Heart left ventricle (tissue), 13 donors: ENCODE measurements at regions not wholly inside any gene's neighbourhood (a gene's known extent, or its start where the extent isn't known, plus 50 kb on each side); places are given as distances from the start of the nearest gene placed in this dataset.

ENCODE experiments used
- POLR2A ChIP-seq, 2 donors: fragments of 450-650 bp; IDR thresholded peaks; one replicate each; pipeline ENCODE4 v1.6.1; 2017; ENCODE audit warnings: antibody characterized with exemption in 2 of 2, mild to moderate bottlenecking in 2 of 2, moderate library complexity in 2 of 2
- TF ChIP-seq, protein P1 (sequence below), 12 donors: fragments of 200-600 bp; sonication (generic) in 4 of 12; IDR thresholded peaks; one replicate each; pipeline versions ENCODE4 v1.5.0 to v1.8.0; 2018 to 2022; ENCODE audit warnings: antibody characterized with exemption in 12 of 12, mild to moderate bottlenecking in 5 of 12
- donor health status: ischemic (EF 13 %, LVEDD 7.1; RV severe dilation, severe dysfunction).
- donor health status: DM: no; HTN: yes; CAD: no.
- donor health status: DM: no; HTN: no; CAD: no.
- donor health status: ischemic (EF 25% LVEDD 6.9; RV normal size, moderate dysfunction).
- donor health status: ischemic (EF 25% LVEDD 5.7; RV mildly dilated, moderate dysfunction).
- donor health status: ischemic (EF 35%, LVEDD 5.7; RV mildly dilated, moderate dysfunction).
- donor health status: nonischemic (EF 11% LVEDD 7.7; RV severe dilation, severe dysfunction).
- donor health status: DM: yes; HTN: yes; CAD: no.
- donor health status: PGD.
- donor health status: ischemic (EF 29% LVEDD 5.4; RV normal size, mild dysfunction).
- donor health status: nonischemic (EF 23%, LVEDD 6.1; RV moderate dilation, normal function).

DNA sequence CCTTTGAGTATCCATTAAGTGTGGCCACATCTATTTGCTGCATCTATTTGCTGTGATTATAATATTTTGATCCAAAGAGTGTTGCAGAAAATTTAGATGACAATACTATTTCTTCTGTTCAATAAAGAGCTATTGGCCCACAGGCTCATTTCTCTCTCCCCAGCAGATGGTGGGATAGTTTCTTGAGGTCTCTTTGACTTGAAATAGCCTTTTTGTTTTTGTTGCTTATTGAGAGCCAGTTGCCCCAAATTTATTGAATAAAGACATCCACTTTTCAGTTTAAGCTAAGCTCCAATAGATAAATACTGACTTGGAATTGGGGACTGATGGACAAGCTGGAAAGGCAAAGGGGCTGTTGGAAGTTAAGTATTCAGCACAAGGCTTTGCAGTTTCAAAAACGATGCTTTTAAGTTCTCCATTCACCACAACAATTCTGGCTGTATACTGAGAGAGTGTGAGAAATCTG lies 290.1 kb upstream of the MPDZ start:
- TF ChIP-seq, protein P1, sequence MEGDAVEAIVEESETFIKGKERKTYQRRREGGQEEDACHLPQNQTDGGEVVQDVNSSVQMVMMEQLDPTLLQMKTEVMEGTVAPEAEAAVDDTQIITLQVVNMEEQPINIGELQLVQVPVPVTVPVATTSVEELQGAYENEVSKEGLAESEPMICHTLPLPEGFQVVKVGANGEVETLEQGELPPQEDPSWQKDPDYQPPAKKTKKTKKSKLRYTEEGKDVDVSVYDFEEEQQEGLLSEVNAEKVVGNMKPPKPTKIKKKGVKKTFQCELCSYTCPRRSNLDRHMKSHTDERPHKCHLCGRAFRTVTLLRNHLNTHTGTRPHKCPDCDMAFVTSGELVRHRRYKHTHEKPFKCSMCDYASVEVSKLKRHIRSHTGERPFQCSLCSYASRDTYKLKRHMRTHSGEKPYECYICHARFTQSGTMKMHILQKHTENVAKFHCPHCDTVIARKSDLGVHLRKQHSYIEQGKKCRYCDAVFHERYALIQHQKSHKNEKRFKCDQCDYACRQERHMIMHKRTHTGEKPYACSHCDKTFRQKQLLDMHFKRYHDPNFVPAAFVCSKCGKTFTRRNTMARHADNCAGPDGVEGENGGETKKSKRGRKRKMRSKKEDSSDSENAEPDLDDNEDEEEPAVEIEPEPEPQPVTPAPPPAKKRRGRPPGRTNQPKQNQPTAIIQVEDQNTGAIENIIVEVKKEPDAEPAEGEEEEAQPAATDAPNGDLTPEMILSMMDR (IDR thresholded peaks at IDR 0.05): no peak
- TF ChIP-seq POLR2A (IDR thresholded peaks at IDR 0.05): no peak
